ENCODE measurements at regions not wholly inside any gene's neighbourhood (a gene's known extent, or its start where the extent isn't known, plus 50 kb on each side); places are given as distances from the start of the nearest gene placed in this dataset.

GRCh38 chr2:39514825-39515224 is 77.7 kb upstream of the MAP4K3 start:
- DNase-seq = no peak

GRCh38 chr2:39515273-39515896 is 78.3 kb upstream of the MAP4K3 start:
- DNase-seq = no peak

- no peak for DNase-seq
Measured at GRCh38 chr2:39515897-39516346, 78.8 kb upstream of the MAP4K3 start.

- no peak for DNase-seq
Measured at GRCh38 chr2:39516347-39517101, 79.4 kb upstream of the MAP4K3 start.

GRCh38 chr2:39517102-39517436 is 80.0 kb upstream of the MAP4K3 start:
- no peak for DNase-seq

- DNase-seq = no peak
Measured at GRCh38 chr2:39517622-39518021, 80.5 kb upstream of the MAP4K3 start.

GRCh38 chr2:39519886-39520285 is 82.8 kb upstream of the MAP4K3 start:
- no peak for DNase-seq

GRCh38 chr2:39521876-39522517 is 84.9 kb upstream of the MAP4K3 start:
- DNase-seq = no peak

GRCh38 chr2:39522518-39522877 is 85.4 kb upstream of the MAP4K3 start:
- no peak for DNase-seq

GRCh38 chr2:39523308-39524044 is 86.4 kb upstream of the MAP4K3 start:
- DNase-seq = no peak

- no peak for DNase-seq
Measured at GRCh38 chr2:39524061-39524460, 87.0 kb upstream of the MAP4K3 start.

- DNase-seq = no peak
Measured at GRCh38 chr2:39524756-39525635, 87.9 kb upstream of the MAP4K3 start.

GRCh38 chr2:39525636-39526412 is 88.7 kb upstream of the MAP4K3 start:
- no peak for DNase-seq

- DNase-seq = no peak
Measured at GRCh38 chr2:39528701-39529100, 91.6 kb upstream of the MAP4K3 start.

- no peak for DNase-seq
Measured at GRCh38 chr2:39529836-39530235, 92.8 kb upstream of the MAP4K3 start.

- no peak for DNase-seq
Measured at GRCh38 chr2:39530411-39530866, 93.4 kb upstream of the MAP4K3 start.

GRCh38 chr2:39531220-39531777 is 94.2 kb upstream of the MAP4K3 start:
- no peak for DNase-seq

GRCh38 chr2:39532933-39533332 is 95.8 kb upstream of the MAP4K3 start:
- no peak for DNase-seq

- DNase-seq = no peak
Measured at GRCh38 chr2:39534095-39534711, 97.1 kb upstream of the MAP4K3 start.

GRCh38 chr2:39535636-39536185 is 98.6 kb upstream of the MAP4K3 start:
- no peak for DNase-seq

Measured in CD4-positive, alpha-beta T cell treated with Interleukin-1 beta for 1 hour (primary cell).